Right lung (tissue), 2 donors: ENCODE measurements at regions not wholly inside any gene's neighbourhood (a gene's known extent, or its start where the extent isn't known, plus 50 kb on each side); places are given as distances from the start of the nearest gene placed in this dataset.

Source experiments
- DNase-seq, 2 donors: peaks; one replicate each; pipeline ENCODE4 v3.0.0-alpha.2; 2013

GRCh38 chr1:221363039-221363438, 378.9 kb downstream of the DUSP10 start:
- DNase-seq = no peak

- DNase-seq = no peak
Observed at GRCh38 chr1:221366495-221367110, 375.3 kb downstream of the DUSP10 start.

DNA sequence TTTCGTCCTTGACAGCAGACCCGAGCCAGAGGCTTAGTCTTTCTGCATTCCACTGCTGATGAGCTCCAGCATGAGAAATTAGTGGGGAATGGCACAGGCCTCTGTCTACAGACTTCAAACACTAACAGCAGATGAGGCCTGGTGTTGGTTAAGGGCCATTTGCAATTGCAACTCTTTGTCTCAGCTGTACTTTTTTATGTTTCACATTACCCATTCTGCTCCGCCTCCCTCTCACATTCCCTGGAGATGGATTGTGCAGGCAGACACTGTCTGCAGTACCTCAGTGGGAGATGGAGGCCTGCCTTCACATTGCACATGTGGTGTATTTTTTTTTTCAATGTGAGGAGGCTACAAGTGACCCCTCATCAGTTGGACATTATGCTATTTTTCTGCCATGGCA, 370.2 kb downstream of the DUSP10 start:
- no peak for DNase-seq

GRCh38 chr1:221373795-221374194, 368.1 kb downstream of the DUSP10 start:
- DNase-seq = no peak

GRCh38 chr1:221376286-221376685, 365.6 kb downstream of the DUSP10 start:
- no peak for DNase-seq

GRCh38 chr1:221381910-221382623, 359.8 kb downstream of the DUSP10 start:
- no peak for DNase-seq

DNA sequence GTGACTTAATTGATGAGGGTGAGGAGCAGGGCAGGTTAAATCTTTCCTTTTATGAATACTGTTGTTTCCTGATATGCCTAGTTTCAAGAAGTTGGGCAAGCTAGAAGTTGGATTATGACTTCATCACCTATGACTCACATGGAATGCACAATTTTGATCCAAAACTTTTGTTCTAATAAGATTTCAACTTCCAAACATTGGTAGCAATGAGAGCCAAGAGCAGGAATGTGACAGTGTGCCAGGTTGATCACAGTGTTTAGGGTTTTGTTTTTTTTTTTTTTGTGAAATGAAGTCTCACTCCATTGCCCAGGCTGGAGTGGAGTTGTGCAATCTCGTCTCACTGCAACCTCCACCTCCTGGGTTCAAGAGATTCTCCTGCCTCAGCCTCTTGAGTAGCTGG, 349.4 kb downstream of the DUSP10 start:
- DNase-seq = no peak

DNA sequence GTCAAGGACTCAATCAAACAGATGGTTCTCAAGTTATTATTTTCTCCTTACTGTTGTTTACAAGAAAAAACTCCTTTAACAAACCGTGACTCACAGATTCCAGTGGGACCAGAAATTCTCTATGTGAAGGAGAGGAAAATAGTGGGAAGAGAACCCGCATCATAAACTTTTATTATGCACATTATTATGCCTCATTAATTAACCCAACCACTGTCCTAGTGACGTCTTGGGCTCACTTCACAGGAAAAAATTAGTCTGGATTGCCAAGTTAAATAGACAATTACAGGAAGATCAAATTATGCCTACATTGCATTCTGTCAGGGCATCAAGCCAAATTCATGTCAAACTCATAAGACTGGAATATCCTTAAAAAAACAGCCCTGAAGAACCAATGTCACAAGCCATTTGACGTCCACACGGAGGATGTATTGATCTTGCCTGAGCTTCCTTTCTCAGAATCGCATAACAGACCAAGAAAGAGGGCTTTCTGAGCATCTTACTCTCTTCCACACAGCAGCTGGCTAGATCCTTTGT, 347.8 kb downstream of the DUSP10 start:
- DNase-seq = peak in 1 of 2 donors; percentile 27

GRCh38 chr1:221396526-221396925, 345.4 kb downstream of the DUSP10 start:
- DNase-seq = no peak

GRCh38 chr1:221397141-221397540, 344.7 kb downstream of the DUSP10 start:
- no peak for DNase-seq

DNA sequence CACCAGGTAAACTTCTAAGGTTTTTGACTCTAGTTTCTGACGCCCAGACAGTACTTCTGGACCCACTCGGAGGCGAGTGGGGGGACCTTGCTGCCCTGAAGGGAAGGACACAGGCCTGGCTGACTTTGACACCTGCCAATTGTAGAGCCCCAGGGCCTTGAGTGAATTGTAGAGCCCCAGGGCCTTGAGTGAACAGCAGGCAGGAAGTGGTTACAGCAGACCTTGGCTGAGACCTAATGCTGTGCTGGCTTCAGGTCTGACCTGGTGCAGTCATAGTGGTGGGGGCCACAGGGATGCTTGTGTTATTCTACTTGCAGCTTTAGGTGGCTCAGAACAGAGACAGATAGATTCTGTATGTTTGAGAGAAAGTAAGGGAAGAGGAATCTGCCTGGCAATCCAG, 344.3 kb downstream of the DUSP10 start:
- DNase-seq = no peak

DNA sequence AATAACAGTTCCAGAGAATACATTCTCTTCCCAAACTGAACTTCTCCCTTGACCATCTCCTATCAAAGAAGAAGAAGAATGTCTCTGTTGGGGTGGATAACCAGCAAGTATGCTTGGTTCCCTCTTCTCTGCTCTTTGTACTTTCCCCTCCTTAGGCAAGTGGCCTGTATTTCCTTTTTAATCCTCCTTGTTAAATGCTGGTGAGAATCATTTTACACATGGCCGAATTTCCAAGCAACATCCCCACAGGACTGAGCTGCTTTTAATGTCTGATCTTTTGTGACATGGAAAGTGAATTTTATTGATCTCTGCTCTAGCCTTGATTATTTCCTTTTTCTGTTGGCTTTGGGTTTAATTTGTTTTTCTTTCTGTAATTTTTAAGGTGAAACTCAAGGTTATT, 336.7 kb downstream of the DUSP10 start:
- no peak for DNase-seq

DNA sequence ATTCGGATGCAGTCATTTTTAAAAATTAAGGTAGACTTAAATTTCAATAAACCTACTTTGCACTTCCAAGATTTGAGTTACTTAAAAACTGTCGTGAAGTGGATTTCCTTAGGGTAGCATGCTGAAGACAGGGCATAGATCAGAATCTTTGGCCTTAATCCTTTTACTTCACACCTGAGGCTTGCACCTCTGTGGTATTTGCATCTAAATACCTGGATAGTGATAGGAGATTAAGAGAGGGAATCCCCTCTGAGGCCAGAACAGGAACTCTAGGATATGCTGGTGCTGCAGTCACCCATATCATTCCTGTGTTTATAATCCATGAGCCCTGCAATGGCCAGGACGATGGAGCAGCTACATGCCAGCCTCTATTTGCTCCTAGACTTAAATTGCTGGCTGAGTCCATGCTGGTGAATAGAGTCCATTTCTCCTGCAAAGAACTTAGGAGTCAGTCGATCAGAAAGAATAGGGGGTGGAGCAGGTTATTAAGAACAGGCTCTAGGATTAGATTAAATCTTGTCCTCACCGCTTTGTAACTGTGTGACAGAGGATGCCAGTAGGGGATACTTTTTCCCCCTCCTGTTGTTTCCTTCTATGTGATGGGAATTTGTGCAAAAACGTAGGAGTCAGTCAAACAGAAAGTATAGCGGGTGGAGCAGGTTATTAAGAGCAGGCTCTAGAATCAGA, 333.6 kb downstream of the DUSP10 start:
- DNase-seq = no peak

GRCh38 chr1:221411283-221411682, 330.6 kb downstream of the DUSP10 start:
- DNase-seq = no peak

DNA sequence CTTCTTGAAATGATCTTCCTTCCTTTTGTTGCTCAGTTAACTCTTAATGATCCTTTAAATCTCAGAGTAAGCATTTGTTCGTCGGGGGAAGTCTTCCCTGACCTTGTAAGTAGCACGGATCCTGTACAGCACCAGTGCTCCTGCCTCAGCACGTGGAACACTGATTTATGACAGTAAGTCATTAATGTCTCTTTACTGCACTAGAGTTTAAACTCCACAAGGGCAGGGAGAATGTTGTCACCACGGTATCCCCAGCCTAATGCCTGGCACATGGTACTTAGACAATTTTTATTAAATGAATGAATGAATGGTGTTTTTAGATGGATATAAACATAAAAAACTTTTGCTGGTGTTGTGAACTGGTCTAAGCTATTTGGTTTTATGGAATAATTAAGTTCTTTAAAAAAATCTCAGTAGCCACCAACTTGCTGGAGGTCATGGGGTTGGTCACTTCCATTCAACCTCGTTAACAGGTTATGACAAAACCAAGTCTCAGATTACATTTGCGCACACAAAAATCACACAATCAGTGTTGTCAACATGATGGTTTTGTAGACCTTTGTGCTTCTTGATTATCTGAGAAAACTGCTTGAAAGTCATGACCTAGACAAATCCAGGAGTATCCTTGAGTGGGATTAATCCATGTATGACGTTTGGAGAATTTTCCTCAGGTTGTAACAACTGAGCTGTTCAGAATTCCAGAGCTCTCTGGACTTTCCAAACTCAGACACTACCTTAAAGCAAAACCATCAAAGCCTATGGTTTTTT, 326.9 kb downstream of the DUSP10 start:
- DNase-seq = no peak

- no peak for DNase-seq
Observed at GRCh38 chr1:221415651-221416050, 326.2 kb downstream of the DUSP10 start.

- DNase-seq = no peak
Observed at GRCh38 chr1:221416142-221416541, 325.7 kb downstream of the DUSP10 start.

- DNase-seq = no peak
Observed at GRCh38 chr1:221416723-221417122, 325.2 kb downstream of the DUSP10 start.

DNA sequence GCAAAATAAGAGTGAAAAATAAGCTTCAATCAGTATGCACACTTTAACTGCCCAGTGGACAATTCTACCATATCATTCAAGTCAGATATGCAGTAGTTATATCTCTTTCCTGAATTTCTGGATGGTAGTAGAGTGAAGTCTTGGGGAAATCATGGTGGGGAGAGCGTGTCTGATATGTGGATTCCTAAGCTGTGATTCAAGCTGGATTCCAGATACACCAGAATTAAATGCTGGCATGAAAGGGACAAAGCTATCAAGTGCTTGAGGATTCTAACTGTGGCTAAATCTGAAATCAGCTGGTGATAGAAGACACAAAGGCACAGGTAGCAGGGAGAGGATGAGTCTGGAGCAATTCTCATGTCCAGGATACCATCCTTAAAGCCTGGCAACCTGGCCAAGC, 323.5 kb downstream of the DUSP10 start:
- DNase-seq = no peak

DNA sequence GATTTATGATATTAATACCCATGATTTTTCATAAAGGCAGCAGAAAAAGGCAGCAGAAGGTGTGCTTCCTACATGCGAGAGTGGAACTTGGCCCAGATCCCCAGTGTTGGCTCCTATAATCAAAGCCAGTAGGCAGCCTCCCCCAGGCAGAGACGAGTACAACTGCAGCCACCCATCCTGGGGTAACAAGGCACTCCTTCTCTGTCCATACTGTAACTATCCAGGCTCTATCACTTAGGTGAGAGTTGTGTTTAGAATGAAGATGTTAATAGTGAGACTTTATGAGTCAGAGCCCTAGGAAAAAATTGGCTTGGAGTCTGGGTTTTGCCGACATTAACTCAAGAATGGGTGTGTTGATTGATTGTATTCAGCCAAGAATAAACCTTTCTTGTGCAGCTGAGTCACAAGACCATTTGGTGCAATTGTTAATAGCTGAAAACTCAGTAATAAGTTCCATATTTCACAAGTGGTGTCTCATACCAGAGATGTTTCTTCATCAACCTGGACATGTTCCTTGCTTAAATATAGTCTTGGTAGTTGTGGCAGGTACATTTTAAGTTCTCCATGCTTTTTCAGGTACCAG, 322.3 kb downstream of the DUSP10 start:
- no peak for DNase-seq

- DNase-seq = no peak
Observed at GRCh38 chr1:221429264-221429663, 312.6 kb downstream of the DUSP10 start.
